ENCODE measurements at regions not wholly inside any gene's neighbourhood (a gene's known extent, or its start where the extent isn't known, plus 50 kb on each side); places are given as distances from the start of the nearest gene placed in this dataset.

- ATAC-seq (ENCODE audit: low FRiP score) (no peak), DNase-seq (ENCODE audit: low spot score) (no peak)
- no peak for TF ChIP-seq CTCF (IDR thresholded peaks at IDR 0.05)
Measured at GRCh38 chrX:1725472-1725871, 110.6 kb downstream of the ASMT start.

- no peak for DNase-seq (ENCODE audit: low spot score)
- no peak for ATAC-seq (ENCODE audit: low FRiP score)
- no peak for TF ChIP-seq CTCF (IDR thresholded peaks at IDR 0.05)
Measured at GRCh38 chrX:1727531-1728027, 112.7 kb downstream of the ASMT start.

GRCh38 chrX:1734806-1735205 lies 119.9 kb downstream of the ASMT start:
- ATAC-seq (ENCODE audit: low FRiP score) (no peak), DNase-seq (ENCODE audit: low spot score) (no peak)
- TF ChIP-seq CTCF (IDR thresholded peaks at IDR 0.05) = no peak

- DNase-seq (ENCODE audit: low spot score) = no peak
- no peak for TF ChIP-seq CTCF (IDR thresholded peaks at IDR 0.05)
- ATAC-seq (ENCODE audit: low FRiP score) = no peak
Measured at GRCh38 chrX:1741816-1742394, 127.0 kb downstream of the ASMT start.

- no peak for TF ChIP-seq CTCF (IDR thresholded peaks at IDR 0.05)
- ATAC-seq (ENCODE audit: low FRiP score) (no peak), DNase-seq (ENCODE audit: low spot score) (no peak)
Measured at GRCh38 chrX:1743105-1743504, 128.2 kb downstream of the ASMT start.

- TF ChIP-seq CTCF (IDR thresholded peaks at IDR 0.05) = no peak
- no peak for DNase-seq (ENCODE audit: low spot score)
Measured at GRCh38 chrX:1743663-1744062, 128.8 kb downstream of the ASMT start.

GRCh38 chrX:1748408-1748807 lies 133.5 kb downstream of the ASMT start:
- ATAC-seq (ENCODE audit: low FRiP score) = no peak
- TF ChIP-seq CTCF (IDR thresholded peaks at IDR 0.05) = no peak

More at GRCh38 chrX:1743663-1744062, 128.8 kb downstream of the ASMT start:
- ATAC-seq (ENCODE audit: low FRiP score) = no peak

More at GRCh38 chrX:1748408-1748807, 133.5 kb downstream of the ASMT start:
- no peak for DNase-seq (ENCODE audit: low spot score)
